NCI-H345 treated with DMSO at 0.1 percent for 48 hours (cell line): ENCODE measurements at regions not wholly inside any gene's neighbourhood (a gene's known extent, or its start where the extent isn't known, plus 50 kb on each side); places are given as distances from the start of the nearest gene placed in this dataset.

Experiments
- DNase-seq: peaks from one replicate; lab custom pipeline; 2025; ENCODE audit not compliant: unreplicated experiment; lab: John Stamatoyannopoulos, UW

DNA sequence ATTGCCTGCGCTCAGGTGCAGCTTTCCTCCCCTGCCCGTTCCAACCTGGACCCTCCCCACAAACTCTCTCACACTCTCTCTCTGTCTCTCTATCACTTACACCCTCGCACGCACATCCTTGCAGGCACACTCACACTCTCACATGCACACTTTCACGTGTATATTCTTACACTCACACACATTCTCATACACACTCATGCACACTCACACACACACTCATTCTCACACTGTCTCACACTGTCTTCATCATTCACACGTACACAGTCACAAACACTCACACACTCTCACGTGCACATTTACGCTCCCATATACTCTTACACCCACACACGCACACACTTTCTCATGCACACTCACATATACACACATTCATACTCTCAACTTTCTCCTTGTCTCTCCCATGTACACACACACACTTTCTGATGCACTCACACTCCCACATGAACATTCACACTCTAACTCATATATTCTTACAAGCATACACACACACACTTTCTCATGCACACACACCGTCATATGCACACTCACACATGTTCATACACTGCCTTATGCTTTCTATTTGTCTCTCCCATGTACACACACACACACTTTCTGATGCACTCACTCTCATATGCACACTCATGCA, 229.3 kb downstream of the SNX18 start:
- DNase-seq, result no peak

DNA sequence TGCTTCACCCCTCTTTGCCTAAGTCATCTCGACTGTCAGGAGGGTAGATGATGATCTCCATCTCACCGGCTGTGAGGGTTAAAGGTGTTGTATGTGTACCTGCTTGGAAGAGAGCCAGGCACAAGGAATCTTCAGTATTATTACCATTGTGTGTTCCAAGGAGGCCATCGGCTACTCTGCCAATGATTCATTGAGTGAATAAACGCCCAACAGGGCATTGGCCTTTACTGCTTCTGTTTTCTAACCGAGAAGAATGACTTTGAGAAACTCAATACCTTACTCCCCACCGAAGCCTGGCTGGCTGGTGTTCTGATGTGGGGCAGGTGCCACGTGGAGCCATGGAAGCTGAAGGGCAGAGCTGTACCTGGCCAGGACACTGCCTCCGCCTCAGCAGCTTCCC, 228.8 kb downstream of the SNX18 start:
- DNase-seq, result no peak

- no peak for DNase-seq
Measured at GRCh38 chr5:54745599-54745998, 228.0 kb downstream of the SNX18 start.

GRCh38 chr5:54743997-54744788, 226.6 kb downstream of the SNX18 start:
- no peak for DNase-seq

GRCh38 chr5:54743581-54743980, 226.0 kb downstream of the SNX18 start:
- DNase-seq, result no peak

GRCh38 chr5:54742417-54742891, 224.9 kb downstream of the SNX18 start:
- DNase-seq, result no peak

- no peak for DNase-seq
Measured at GRCh38 chr5:54741711-54742110, 224.2 kb downstream of the SNX18 start.

- DNase-seq, result no peak
Measured at GRCh38 chr5:54740141-54740540, 222.6 kb downstream of the SNX18 start.

DNA sequence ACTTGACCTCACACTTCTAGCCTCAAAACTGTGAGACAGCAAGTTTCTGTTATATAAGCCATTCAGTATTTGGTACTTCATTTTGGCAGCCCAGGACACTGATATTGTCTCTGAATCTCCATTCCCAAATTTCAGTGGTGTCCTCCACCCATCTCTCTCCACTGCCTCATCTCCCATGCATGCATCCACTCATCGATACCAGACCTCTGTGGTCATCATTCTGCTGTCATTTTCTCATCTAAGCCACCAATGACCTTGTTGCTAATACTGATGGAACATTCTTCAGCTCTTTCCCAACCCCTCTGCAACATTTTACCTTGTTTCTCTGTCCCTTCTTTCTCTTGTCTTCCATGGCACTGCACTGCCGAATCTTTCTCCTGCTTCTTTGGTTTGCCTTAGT, 221.8 kb downstream of the SNX18 start:
- DNase-seq, result no peak

DNA sequence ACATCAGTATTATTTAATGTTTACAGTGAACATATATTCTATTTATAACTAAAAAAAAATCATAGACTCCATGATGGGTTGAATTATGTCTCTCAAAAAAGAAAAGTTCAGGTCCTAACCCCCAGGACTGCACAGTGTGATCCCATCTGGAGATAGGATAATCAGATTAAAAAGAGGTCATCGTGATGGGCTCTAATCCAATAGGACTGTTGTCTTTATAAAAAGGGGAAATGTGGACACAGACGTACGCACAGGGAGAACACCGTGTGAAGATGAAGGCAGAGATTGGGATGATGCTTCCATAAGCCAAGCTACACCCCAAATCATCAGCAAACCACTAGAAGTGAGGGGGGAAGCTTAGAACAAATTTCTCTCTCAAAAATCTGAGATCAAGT, 221.4 kb downstream of the SNX18 start:
- no peak for DNase-seq

- no peak for DNase-seq
Measured at GRCh38 chr5:54738118-54738972, 220.8 kb downstream of the SNX18 start.

- no peak for DNase-seq
Measured at GRCh38 chr5:54736003-54736797, 218.6 kb downstream of the SNX18 start.

- no peak for DNase-seq
Measured at GRCh38 chr5:54733101-54733500, 215.5 kb downstream of the SNX18 start.

GRCh38 chr5:54732108-54732507, 214.5 kb downstream of the SNX18 start:
- DNase-seq, result no peak

- DNase-seq, result no peak
Measured at GRCh38 chr5:54728588-54728915, 211.0 kb downstream of the SNX18 start.

DNA sequence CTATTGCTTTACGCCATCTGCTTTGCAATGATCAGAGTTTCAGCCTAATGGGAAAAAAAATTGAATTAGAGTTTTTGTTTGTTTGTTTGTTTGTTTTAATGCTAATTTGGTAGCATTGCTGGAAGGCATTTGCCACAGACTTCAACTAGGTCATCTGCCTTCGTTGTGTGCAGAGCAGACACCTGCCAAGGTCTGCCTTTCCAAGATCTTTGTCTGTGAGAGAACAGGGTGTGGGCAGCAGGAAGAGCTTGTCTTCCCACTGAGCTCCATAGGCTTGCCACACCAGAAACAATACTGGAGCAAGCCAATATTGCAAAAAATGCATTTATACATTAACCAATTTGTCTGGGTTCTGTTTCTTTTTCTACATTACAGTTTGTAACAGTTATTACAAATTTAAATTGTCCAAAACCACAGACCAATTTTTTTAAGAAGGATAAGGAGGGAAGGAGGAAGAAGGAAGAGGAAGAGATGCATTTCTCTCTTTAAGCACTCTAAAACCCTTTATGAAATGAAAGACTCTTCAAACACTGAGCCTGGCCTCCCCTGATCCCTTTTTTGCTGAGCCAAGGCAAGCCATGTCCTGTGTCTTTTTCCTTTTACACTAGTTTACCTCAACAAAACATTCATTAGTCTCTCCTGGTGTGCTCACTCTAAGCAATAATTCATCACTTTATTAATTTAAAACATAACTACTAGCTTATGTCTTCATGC, 210.5 kb downstream of the SNX18 start:
- no peak for DNase-seq

- DNase-seq, result no peak
Measured at GRCh38 chr5:54725391-54726280, 208.1 kb downstream of the SNX18 start.

- DNase-seq, result no peak
Measured at GRCh38 chr5:54722846-54723433, 205.4 kb downstream of the SNX18 start.
